NCI-H1436 treated with DMSO at 0.1 percent for 48 hours (cell line): ENCODE measurements at regions not wholly inside any gene's neighbourhood (a gene's known extent, or its start where the extent isn't known, plus 50 kb on each side); places are given as distances from the start of the nearest gene placed in this dataset.

Experiments
- DNase-seq: peaks from one replicate; lab custom pipeline; 2025; lab: John Stamatoyannopoulos, UW

GRCh38 chr4:111718763-111719559, 426.3 kb upstream of the FAM241A start:
- DNase-seq = no peak

GRCh38 chr4:111720866-111721265, 424.4 kb upstream of the FAM241A start:
- no peak for DNase-seq

- no peak for DNase-seq
These were observed 423.0 kb upstream of the FAM241A start for GRCh38 chr4:111722213-111722720.

DNA sequence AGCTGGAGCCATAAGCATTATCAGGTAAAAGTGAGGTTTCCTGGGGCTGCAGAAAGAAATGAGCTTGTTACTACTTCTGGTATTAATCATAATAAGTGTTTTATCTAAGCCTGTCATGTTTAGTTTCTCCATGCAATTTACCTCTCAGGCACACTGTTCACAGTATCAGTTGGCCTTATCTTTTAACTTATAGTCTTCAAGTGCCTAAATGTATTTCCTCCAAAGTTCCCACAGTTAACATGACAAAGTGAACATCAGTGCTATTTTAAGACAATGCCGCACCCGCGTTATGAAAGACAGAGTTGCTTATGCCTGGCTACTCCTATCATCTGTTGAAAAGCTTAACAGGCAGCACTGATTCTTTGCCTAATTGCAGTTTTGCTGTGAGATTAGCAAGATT, 408.7 kb upstream of the FAM241A start:
- DNase-seq = no peak

- no peak for DNase-seq
These were observed 400.4 kb upstream of the FAM241A start for GRCh38 chr4:111744847-111745246.

DNA sequence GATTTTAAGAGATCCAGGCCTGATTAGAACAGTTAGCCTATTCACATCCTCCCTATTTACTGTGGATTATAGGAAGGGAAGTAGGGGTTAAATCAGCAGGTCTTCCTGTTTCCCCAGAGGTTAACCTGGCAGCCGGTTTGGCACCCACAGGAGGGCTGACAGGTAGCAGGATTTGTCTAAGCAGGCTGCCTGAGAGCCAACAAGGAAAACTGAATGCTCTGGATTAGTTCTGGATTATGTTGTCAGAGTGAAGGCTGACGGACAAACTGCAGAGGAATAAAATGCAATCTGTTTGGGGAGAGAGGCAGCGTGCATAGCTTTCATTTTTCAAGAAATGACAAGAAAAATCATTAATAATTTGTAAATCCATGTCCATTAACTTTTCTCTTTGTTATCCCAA, 397.1 kb upstream of the FAM241A start:
- no peak for DNase-seq

GRCh38 chr4:111754003-111754402, 391.3 kb upstream of the FAM241A start:
- no peak for DNase-seq

DNA sequence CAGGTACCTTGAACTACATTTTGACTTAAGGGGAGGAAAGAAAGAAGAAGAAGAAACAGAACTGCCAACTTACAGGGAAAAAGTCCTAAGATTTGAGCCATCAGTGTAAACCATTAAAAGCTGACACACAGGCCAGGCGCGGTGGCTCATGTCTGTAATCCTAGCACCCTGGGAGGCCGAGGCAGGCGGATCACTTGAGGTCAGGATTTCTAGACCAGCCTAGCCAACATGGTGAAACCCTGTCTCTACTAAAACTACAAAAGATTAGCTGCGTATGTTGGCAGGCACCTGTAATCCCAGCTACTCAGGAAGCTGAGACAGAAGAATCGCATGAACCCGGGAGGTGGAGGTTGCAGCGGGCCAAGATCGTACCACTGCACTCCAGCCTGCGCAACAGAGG, 389.7 kb upstream of the FAM241A start:
- DNase-seq = no peak

- DNase-seq = no peak
These were observed 383.7 kb upstream of the FAM241A start for GRCh38 chr4:111761531-111761930.

GRCh38 chr4:111770514-111770913, 374.7 kb upstream of the FAM241A start:
- DNase-seq = no peak

- no peak for DNase-seq
These were observed 371.4 kb upstream of the FAM241A start for GRCh38 chr4:111773858-111774257.

DNA sequence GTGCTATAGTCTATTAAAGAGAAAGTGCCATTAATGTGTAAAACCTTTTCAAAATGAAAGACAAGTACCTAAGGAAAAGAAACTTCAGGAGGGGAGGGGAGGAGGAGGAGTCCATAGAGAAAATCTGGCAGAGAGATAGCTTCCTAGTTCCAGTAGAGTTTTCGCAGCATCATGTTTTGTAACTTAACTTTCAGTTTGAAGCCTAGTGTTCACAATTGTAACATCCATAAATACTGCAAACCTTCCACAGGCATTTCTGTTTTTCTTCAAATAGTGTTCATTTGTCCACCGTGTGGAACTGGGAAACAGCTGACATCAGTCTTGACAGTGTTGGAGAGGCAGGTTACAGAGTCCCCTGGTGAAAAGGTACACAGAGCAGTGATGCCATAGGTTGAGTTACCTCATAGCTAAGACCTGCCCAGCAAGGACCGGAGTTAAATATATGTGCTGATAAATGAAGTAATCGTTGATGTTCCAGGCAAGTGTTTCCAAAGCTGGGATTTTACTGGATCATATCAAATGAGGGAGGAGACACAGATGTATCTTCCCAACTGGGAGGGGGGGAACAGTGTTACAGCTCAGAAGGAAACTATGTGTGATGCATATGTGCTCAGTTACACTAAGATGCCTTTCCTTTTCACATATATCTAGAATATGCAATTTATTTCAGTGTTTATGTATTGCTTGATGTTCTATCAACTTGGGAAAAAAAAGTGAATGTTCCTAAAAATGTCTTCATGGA, 369.5 kb upstream of the FAM241A start:
- DNase-seq = no peak

DNA sequence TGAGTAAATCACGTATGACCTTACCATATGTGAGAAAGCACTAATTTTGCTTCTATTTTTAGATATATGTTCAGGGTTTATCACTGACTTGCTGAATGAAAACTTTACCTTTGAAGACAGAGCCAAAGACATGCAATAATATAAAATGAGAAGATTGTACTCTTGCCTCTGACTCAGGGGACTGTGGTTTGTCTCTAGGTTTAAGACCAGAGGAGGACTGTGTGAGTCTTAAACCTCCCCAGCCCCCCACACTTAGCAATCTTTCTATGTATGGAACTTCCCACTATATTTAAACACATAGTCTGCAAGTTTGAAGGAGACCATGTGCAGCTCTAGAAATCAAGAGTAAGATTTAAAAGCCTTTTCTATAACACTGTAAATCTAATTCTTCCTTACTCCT, 368.7 kb upstream of the FAM241A start:
- DNase-seq = no peak

GRCh38 chr4:111778543-111778942, 366.7 kb upstream of the FAM241A start:
- no peak for DNase-seq

DNA sequence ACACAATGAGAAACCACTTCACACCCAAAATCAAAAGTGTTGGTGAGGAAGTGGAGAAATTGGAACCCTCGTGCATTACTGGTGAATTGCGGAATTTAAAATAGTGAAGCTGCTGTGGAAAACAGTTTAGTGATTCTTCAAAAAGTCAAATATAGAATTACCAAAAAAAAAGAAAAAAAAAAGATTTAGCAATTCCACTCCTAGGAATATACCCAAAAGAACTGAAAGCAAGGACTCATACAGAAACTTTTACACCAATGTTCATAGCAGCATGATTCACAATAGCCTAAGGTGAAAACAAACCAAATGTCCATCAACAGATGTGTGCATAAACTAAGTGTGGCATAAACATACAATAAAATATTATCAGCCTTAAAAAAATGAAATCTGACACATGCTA, 364.3 kb upstream of the FAM241A start:
- no peak for DNase-seq

GRCh38 chr4:111781611-111782010, 363.6 kb upstream of the FAM241A start:
- no peak for DNase-seq

GRCh38 chr4:111788099-111788498, 357.2 kb upstream of the FAM241A start:
- no peak for DNase-seq

GRCh38 chr4:111789901-111790640, 355.2 kb upstream of the FAM241A start:
- DNase-seq = no peak

- DNase-seq = no peak
These were observed 352.6 kb upstream of the FAM241A start for GRCh38 chr4:111792632-111793031.

GRCh38 chr4:111793433-111794091, 351.7 kb upstream of the FAM241A start:
- no peak for DNase-seq

DNA sequence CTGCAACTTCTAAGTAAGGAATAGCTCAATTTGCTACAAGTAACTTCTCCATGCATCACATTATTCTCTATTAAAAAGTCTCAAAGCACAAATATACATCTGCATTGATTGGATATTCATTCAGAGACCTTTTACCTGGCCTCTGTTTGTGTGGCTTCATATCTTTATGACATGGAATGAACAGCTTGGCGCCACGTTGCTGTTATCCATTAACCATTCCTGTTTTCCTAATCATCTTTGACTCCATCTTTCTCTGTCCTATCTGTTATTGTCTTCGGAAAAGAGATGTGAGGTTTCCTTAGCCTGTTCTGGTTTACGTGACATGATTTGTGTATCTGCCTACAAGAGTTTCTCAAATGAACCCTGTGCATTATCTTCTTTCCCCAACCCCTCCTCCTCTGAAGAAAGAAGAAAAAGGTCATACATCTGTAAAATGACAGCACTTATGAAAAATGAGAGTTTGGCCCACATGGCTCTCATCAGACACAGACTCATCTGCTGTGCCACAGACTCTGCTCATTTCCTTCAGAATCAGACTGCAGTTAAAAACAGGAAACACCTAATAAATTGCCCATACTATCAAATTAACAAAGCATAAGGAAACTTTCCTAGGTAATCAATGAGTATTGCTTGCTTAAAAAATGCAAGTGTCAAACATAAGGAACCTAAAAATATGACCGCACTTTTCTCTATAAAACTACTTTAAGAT, 347.6 kb upstream of the FAM241A start:
- no peak for DNase-seq
